Activated naive CD4-positive, alpha-beta T cell treated with Interleukin-2 at 50 U/mL for 16 hours (primary cell): ENCODE measurements at regions not wholly inside any gene's neighbourhood (a gene's known extent, or its start where the extent isn't known, plus 50 kb on each side); places are given as distances from the start of the nearest gene placed in this dataset.

Source experiments
- DNase-seq: peaks from one replicate; pipeline ENCODE4 v3.0.0-alpha.2; 2020

GRCh38 chr6:14258695-14259593, 141.4 kb downstream of the CD83 start:
- DNase-seq, result no peak

- DNase-seq, result no peak
These were observed 142.1 kb downstream of the CD83 start for GRCh38 chr6:14259594-14260152.

GRCh38 chr6:14260839-14261238, 143.3 kb downstream of the CD83 start:
- DNase-seq, result no peak

- DNase-seq, result no peak
These were observed 146.4 kb downstream of the CD83 start for GRCh38 chr6:14263881-14264424.

- no peak for DNase-seq
These were observed 147.8 kb downstream of the CD83 start for GRCh38 chr6:14265049-14266021.

- no peak for DNase-seq
These were observed 148.7 kb downstream of the CD83 start for GRCh38 chr6:14266266-14266665.

GRCh38 chr6:14267885-14268660, 150.5 kb downstream of the CD83 start:
- DNase-seq, result no peak

- DNase-seq, result no peak
These were observed 151.9 kb downstream of the CD83 start for GRCh38 chr6:14269436-14269835.

GRCh38 chr6:14270142-14270893, 152.7 kb downstream of the CD83 start:
- DNase-seq, result no peak

GRCh38 chr6:14270925-14271788, 153.6 kb downstream of the CD83 start:
- peak; percentile 38 for DNase-seq

- DNase-seq, result no peak
These were observed 154.5 kb downstream of the CD83 start for GRCh38 chr6:14271789-14272736.

- no peak for DNase-seq
These were observed 155.1 kb downstream of the CD83 start for GRCh38 chr6:14272737-14273085.

- DNase-seq, result no peak
These were observed 155.6 kb downstream of the CD83 start for GRCh38 chr6:14273191-14273590.

- DNase-seq, result no peak
These were observed 156.4 kb downstream of the CD83 start for GRCh38 chr6:14274016-14274415.

- DNase-seq, result no peak
These were observed 157.2 kb downstream of the CD83 start for GRCh38 chr6:14274546-14275492.

GRCh38 chr6:14275493-14275851, 157.9 kb downstream of the CD83 start:
- no peak for DNase-seq

GRCh38 chr6:14276071-14276470, 158.5 kb downstream of the CD83 start:
- DNase-seq, result no peak
